ENCODE measurements at regions not wholly inside any gene's neighbourhood (a gene's known extent, or its start where the extent isn't known, plus 50 kb on each side); places are given as distances from the start of the nearest gene placed in this dataset.

GRCh38 chr14:42556551-42556950, 949.9 kb downstream of the LRFN5 start:
- TF ChIP-seq RAD21 (IDR thresholded peaks at IDR 0.05; ENCODE audit: low read length) (no peak), RCOR1 (IDR thresholded peaks at IDR 0.05; ENCODE audit: insufficient replicate concordance, low read length) (no peak), RFX5 (IDR thresholded peaks at IDR 0.05; ENCODE audit: low read depth, low read length) (no peak), CHD1 (IDR thresholded peaks at IDR 0.05; ENCODE audit: low read depth, low read length) (no peak)
- Histone ChIP-seq H4K5ac (ENCODE audit: low read depth, low read length) (no peak overlapping the region), H2BK120ac (ENCODE audit: low read depth, low read length) (no peak overlapping the region), H3K4ac (ENCODE audit: low read depth, low read length) (no peak overlapping the region), H3K27ac (ENCODE audit: insufficient read depth, low read length) (no peak overlapping the region), H3K36me3 (ENCODE audit: control insufficient read depth, insufficient read depth, low read length) (no peaks in the 10 kb centered on the region), H3K56ac (ENCODE audit: extremely low read depth, insufficient read depth, low read length) (no peak overlapping the region), H3K23ac (ENCODE audit: low read depth, low read length) (no peak overlapping the region), H3K4me1 (ENCODE audit: control insufficient read depth, insufficient read depth, low read length) (no peaks in the 10 kb centered on the region), H2BK15ac (ENCODE audit: low read depth, low read length) (no peak overlapping the region), H3K4me3 (ENCODE audit: insufficient read depth, low read depth, low read length) (no peak overlapping the region), H4K91ac (ENCODE audit: insufficient read depth, low read depth, low read length) (no peak overlapping the region), H2BK20ac (ENCODE audit: low read depth, low read length) (no peak overlapping the region), H3K18ac (ENCODE audit: low read depth, low read length) (no peak overlapping the region), H3K79me1 (ENCODE audit: low read depth in 1 of 2, low read length in 2 of 2) (no peaks in the 10 kb centered on the region), H3K27me3 (ENCODE audit: control insufficient read depth, insufficient read depth, low read length) (no peaks in the 10 kb centered on the region), H4K8ac (ENCODE audit: low read depth in 2 of 2, low read length in 2 of 2) (no peak overlapping the region), H3K9me1 (ENCODE audit: insufficient read depth, low read length) (no peaks in the 10 kb centered on the region), H3K4me2 (ENCODE audit: low read depth, low read length) (no peak overlapping the region), H2BK5ac (ENCODE audit: low read depth, low read length, poor library complexity, severe bottlenecking) (no peak overlapping the region), H2AK5ac (ENCODE audit: low read depth, low read length) (no peak overlapping the region), H3K9me3 (ENCODE audit: control insufficient read depth, insufficient read depth, low read length) (no peaks in the 10 kb centered on the region), H2AFZ (replicated peaks; ENCODE audit: low read length, poor library complexity) (no peak overlapping the region), H3K9ac (ENCODE audit: low read depth, low read length) (no peak overlapping the region), H3K14ac (replicated peaks; ENCODE audit: low read depth, low read length) (no peak overlapping the region), H2AK9ac (replicated peaks; ENCODE audit: low read depth, low read length, poor library complexity) (no peak overlapping the region), H4K20me1 (ENCODE audit: insufficient read depth, low read length) (no peaks in the 10 kb centered on the region)
- CTCF ChIA-PET, result no interaction called here
- dilution Hi-C loops (cut with HindIII; ENCODE audit: low sequenced_read_pairs, unreplicated experiment) (no loop called here), in situ Hi-C loops (cut with MboI; ENCODE audit: low sequenced_read_pairs) (no loop called here), intact Hi-C loops (cut with micrococcal nuclease) (no loop called here)
- no CpG with 5 or more reads among the region's 2 CpGs for WGBS, 2 experiments (ENCODE audit: extremely low coverage in 2 of 2, insufficient read length in 1 of 2)
- POLR2A ChIA-PET (ENCODE audit: unreplicated experiment), result no interaction called here
- ATAC-seq (ENCODE audit: low read depth) (no peak), DNase-seq (no peak)
- no TSS peak for BruUV-seq (replicated peaks)
